NCI-H446 treated with DMSO at 0.1 percent for 48 hours (cell line): ENCODE measurements at regions not wholly inside any gene's neighbourhood (a gene's known extent, or its start where the extent isn't known, plus 50 kb on each side); places are given as distances from the start of the nearest gene placed in this dataset.
"Not testable (repeated sequence)": the region's sequence is repeated elsewhere in the genome, so short reads cannot be mapped to it uniquely, and the experiment has no call there.

ENCODE experiments used
- DNase-seq: peaks from one replicate; lab custom pipeline; 2025; lab: John Stamatoyannopoulos, UW

DNA sequence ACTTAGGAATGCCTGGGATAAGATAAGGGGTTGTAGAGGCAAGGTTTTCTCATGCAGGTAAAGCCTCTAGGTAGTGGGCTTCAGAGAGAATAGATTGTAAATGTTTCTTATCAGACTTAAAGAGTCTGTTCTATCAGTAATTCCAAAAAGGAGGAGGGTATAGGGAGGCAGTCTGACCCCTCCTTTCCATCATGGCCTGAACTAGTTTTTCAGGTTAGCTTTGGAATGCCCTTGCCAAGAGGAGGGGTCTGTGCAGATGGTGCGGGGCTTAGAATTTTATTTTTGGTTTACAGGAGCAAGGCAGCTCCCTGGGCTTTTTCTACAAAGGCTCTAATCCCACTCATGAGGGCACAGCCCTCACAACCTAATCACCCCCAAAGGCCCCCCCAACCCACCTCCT lies 135.0 kb downstream of the B3GNT2 start:
- DNase-seq: no peak

- DNase-seq: no peak
Measured at GRCh38 chr2:62329797-62330196, 133.9 kb downstream of the B3GNT2 start.

GRCh38 chr2:62326735-62327134 lies 130.8 kb downstream of the B3GNT2 start:
- no peak for DNase-seq

- DNase-seq: no peak
Measured at GRCh38 chr2:62325398-62325797, 129.5 kb downstream of the B3GNT2 start.

DNA sequence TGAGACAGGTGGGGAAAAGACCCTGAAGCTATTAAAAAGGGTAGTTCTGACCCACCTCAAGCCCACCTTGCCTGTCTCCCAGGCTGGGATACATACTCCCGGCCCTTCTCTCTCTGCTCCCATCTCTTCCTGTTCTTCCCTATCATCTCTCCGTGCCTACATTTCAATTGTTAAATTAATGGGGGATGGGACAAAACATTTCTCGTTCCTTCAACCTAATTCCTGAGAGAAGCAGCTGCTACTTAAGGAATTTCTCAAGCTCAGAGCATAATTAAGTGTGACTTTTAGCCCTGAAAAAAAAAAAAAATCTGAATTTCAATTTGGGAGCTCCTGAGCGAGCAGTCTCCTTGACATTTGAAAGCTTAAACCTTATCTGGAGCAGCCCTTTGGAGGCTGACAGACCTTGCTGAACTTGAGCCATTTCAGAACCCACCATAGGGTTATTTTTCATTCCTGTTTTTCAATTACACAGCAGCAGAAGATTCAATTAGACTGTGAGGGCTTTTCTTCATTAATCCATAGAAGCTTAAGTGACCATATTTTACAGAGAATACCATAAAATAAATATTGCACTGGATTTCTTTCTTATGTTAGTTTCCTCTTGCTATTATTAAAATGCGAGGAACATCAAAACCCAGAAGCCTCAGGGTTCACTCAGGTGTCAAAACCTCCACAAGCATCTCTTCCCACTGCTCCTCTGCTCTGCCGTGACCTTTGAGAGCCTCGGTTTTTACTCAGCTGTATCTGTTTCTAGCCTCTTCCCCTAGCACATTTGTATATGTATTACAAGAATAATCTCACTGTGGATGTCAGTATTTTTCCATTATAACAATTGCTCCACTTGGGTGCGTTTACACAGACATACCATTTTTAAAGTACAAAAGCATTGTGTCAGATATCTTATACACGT lies 125.7 kb downstream of the B3GNT2 start:
- DNase-seq: no peak

- no peak for DNase-seq
Measured at GRCh38 chr2:62320657-62321357, 124.9 kb downstream of the B3GNT2 start.

DNA sequence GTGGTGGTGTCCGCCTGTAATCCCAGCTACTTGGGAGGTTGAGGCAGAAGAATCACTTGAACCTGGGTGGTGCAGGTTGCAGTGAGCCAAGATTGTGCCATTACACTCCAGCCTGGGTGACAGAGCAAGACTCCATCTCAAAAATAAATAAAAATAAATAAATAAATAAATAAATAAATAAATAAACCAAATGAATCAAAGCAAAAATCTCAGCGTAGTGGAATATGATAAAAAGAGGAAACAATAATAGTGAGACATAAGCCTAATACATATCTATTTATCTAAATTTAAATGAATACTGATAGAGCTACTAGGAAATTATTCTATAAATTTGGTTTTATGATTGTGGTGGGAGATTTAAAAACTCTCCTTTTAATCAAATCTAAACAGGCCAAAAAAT lies 124.2 kb downstream of the B3GNT2 start:
- DNase-seq: not testable (repeated sequence)

GRCh38 chr2:62319070-62319469 lies 123.2 kb downstream of the B3GNT2 start:
- DNase-seq: no peak

DNA sequence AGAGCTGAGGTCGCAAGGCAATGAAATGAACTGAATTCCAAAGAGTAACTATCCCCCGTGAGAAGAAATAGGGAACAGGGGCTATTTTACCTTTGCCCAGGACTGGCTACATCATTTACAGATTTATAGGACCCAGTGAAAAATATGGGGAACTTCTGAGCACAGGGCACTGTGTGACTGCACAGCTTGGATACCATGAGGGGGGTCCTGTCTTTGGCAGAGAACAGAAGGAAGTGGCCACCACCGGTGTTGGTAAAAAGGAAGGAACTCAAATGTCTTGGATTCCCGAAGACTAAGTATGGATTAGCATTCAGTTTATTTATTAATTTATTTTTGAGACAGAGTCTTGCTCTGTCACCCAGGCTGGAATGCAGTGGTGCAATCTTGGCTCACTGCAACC lies 119.6 kb downstream of the B3GNT2 start:
- DNase-seq: no peak

- DNase-seq: no peak
Measured at GRCh38 chr2:62314291-62314690, 118.4 kb downstream of the B3GNT2 start.

DNA sequence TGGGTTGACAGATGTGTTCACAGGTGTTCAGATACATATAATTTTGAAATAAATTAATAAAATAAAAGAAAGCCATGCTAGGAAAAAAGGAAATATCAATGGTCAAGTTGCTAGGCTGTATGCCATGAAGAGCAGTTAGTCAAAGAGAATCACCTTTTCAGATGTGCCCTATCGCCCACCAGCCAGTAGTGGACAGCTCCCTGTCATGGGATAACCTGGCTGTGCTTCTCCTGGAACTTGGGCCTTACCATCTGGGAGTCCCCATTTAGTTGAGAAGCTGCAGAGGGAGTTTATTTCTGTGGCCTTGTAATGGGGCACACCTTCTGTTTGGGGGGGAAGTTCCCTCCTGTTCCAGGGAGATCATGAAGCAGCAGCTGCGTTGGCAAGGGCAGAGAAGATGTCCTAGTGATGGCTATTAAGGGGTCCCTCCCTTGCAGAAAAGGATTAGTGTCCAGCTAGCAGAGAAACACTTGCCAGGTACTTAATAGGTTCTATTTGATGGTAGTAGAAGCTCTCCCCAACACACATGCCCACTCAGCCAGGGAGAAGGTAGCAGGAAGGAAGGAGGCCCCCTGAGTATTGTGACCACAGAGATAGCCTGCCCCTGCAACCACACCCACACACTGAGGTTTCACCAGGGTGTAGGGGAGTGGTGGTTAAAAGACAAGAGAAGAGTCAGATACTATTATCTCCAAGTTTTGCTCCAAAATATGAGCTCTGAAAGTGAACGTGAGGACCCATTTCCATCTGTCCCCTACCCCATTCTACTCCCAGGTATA lies 117.7 kb downstream of the B3GNT2 start:
- no peak for DNase-seq

- DNase-seq: no peak
Measured at GRCh38 chr2:62309465-62310091, 113.7 kb downstream of the B3GNT2 start.

- DNase-seq: no peak
Measured at GRCh38 chr2:62309081-62309464, 113.2 kb downstream of the B3GNT2 start.

DNA sequence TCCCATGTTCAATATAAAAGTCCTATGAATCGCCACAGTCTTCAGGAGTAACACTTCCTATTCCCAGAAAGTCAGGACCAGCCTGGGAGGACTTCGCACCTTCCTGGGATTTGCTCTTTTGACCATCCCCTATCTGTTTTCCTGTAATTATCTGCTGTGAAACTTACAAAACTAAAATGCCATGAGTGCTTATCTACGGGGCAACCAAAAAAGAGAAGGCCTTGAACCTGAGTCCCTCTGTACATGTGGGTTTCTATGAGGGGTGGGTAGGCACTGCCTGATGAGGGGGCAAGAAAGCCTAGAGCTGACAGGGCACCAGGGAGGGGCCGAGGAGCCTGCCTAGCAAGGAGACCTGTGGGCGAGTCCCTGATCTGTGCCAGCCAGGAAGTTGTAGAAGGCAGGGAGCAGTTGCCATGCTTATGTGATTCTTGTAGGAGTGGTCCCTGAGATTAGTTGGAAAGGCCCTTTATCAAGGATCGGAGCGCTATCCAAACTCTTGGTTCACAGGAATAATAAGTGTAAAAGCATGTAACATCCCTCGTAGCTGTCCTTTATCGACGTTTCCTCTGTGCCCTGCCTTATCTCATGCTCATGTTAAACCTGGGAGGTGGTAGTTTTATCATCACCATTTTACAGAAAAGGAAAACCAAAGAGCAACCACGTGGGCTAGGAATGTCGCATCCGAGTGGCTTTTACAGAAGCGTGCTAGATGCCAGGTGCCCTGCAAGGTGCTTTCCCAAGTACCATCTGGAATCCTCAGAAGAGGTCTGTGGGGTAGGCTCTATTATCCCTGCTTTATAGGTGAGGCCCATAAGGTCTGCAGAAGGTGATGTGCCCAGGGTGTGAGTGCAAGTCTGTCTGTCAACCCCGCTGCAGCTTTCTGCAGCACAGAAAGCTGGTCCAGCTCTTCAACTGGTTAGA lies 111.8 kb downstream of the B3GNT2 start:
- DNase-seq: no peak

DNA sequence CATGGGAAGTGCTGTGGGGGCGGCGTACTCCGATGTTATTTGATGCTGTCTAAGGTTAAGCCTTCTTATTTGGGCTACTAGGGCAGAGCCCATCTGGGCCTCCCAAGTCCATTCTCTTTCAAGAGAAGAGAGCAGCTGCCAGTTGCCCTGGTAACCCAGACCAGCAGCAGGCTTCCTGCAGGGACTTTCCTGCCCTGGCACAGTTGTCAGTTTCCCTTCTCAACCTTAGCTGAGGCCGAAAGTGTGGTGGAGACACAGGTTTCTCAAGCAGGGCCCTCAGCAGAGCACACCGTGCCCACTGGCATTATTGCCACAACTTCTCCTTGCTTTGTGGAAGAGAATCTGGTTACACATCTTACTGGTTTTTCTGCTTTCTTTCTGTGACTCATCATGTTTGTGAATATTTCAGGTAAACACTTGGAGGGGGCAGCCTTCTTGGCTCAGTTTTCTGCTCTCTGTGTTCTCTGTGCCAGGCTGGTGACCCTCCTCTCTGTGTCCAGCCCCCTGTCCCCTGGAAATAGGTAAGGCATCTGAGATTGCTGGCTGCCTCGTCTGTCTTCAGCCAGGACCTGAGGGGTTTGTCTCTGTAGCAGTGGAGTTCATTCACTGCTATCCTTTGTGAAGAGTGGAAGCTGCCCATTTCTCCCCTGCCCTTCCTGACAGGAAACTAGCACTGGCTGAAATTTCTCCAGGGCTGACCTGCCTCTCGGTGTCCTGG lies 111.0 kb downstream of the B3GNT2 start:
- DNase-seq: no peak

GRCh38 chr2:62305421-62306176 lies 109.7 kb downstream of the B3GNT2 start:
- no peak for DNase-seq

- DNase-seq: no peak
Measured at GRCh38 chr2:62304429-62305417, 108.8 kb downstream of the B3GNT2 start.

- DNase-seq: no peak
Measured at GRCh38 chr2:62303788-62304187, 107.9 kb downstream of the B3GNT2 start.
